Breast epithelium (tissue), 4 donors: ENCODE measurements at regions not wholly inside any gene's neighbourhood (a gene's known extent, or its start where the extent isn't known, plus 50 kb on each side); places are given as distances from the start of the nearest gene placed in this dataset.

Source experiments
- DNase-seq, 2 donors: peaks; one replicate each; pipeline ENCODE4 v3.0.0-alpha.2; 2019; ENCODE audit warnings: low spot score in 2 of 2
- H3K27ac ChIP-seq, 2 donors: fragments of 200-600 bp; sonication (generic) in 1 of 2; one replicate each; pipeline ENCODE4 v1.5.1; 2016 to 2019; ENCODE audit warnings: mild to moderate bottlenecking in 1 of 2
- H3K27me3 ChIP-seq, 2 donors: fragments of 200-600 bp; sonication (generic) in 1 of 2; one replicate each; pipeline versions ENCODE4 v1.5.1 to v1.6.0; 2017 to 2019; ENCODE audit warnings: control low read depth in 1 of 2, mild to moderate bottlenecking in 1 of 2
- H3K36me3 ChIP-seq: fragments of 200-600 bp; one replicate; pipeline ENCODE4 v1.5.1; 2019
- H3K4me1 ChIP-seq, 2 donors: fragments of 200-600 bp; sonication (generic); one replicate each; pipeline ENCODE4 v1.5.1; 2016 to 2019; ENCODE audit warnings: control low read depth in 1 of 2
- H3K4me3 ChIP-seq, 3 donors: fragments of 200-600 bp; sonication (generic); 1 replicate in 2 of 3; 2 replicates in 1 of 3; pipeline ENCODE4 v1.5.1; 2016 to 2019; ENCODE audit warnings: mild to moderate bottlenecking in 3 of 3, moderate library complexity in 2 of 3
- H3K9me3 ChIP-seq, 2 donors: fragments of 200-600 bp; sonication (generic) in 1 of 2; one replicate each; pipeline ENCODE4 v1.5.1; 2016 to 2019; ENCODE audit warnings: control low read depth in 1 of 2
- POLR2A ChIP-seq: fragments of 450-650 bp; IDR thresholded peaks from one replicate; pipeline ENCODE4 v1.6.1; 2016; ENCODE audit warnings: antibody characterized with exemption, mild to moderate bottlenecking, moderate library complexity
- POLR2AphosphoS5 ChIP-seq, 3 donors: sonication (generic); formaldehyde crosslinking; IDR thresholded peaks; one replicate each; pipeline ENCODE4 v1.6.1; 2017; ENCODE audit warnings: antibody characterized with exemption in 3 of 3
- intact Hi-C: fragments of 100-400 bp; cut with DNase I; formaldehyde crosslinking; loops from one replicate; pipeline ENCODE4 v1.15.1; 2023; ENCODE audit warnings: low total_unique reads
- TF ChIP-seq, protein P1 (sequence below), 3 donors: fragments of 450-650 bp; IDR thresholded peaks; one replicate each; pipeline ENCODE4 v1.5.1; 2016 to 2017; ENCODE audit warnings: antibody characterized with exemption in 3 of 3, mild to moderate bottlenecking in 3 of 3, moderate library complexity in 3 of 3

DNA sequence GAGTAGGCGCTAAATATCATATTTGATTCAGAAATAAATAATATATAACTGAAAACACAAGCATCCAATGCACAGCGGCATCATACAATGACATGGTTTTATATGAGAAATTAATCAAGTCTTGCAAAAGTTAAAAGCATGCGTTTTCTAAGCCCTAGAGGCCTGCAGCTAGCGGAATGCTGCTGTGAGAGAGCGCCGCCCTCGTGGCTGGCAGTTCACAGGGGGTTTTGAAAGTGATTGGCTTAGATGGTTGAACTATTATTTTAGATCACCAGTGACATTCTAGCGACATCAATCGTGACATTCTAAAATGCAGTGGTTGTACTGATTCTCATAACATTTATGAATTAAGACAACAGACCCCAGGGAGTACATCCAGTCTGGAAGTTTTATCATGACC, 235.2 kb upstream of the MGMT start:
- H3K4me3 ChIP-seq: no peak overlapping the region
- no peaks in the 10 kb centered on the region for H3K9me3 ChIP-seq
- no peak overlapping the region for H3K27ac ChIP-seq
- no peak for DNase-seq
- intact Hi-C loops: no loop called here
- no peaks in the 10 kb centered on the region for H3K27me3 ChIP-seq
- H3K4me1 ChIP-seq: no peaks in the 10 kb centered on the region
- H3K36me3 ChIP-seq: no peaks in the 10 kb centered on the region
- TF ChIP-seq, protein P1, sequence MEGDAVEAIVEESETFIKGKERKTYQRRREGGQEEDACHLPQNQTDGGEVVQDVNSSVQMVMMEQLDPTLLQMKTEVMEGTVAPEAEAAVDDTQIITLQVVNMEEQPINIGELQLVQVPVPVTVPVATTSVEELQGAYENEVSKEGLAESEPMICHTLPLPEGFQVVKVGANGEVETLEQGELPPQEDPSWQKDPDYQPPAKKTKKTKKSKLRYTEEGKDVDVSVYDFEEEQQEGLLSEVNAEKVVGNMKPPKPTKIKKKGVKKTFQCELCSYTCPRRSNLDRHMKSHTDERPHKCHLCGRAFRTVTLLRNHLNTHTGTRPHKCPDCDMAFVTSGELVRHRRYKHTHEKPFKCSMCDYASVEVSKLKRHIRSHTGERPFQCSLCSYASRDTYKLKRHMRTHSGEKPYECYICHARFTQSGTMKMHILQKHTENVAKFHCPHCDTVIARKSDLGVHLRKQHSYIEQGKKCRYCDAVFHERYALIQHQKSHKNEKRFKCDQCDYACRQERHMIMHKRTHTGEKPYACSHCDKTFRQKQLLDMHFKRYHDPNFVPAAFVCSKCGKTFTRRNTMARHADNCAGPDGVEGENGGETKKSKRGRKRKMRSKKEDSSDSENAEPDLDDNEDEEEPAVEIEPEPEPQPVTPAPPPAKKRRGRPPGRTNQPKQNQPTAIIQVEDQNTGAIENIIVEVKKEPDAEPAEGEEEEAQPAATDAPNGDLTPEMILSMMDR (IDR thresholded peaks at IDR 0.05): no peak
- TF ChIP-seq POLR2A: no peak
- no peak for TF ChIP-seq POLR2AphosphoS5 (IDR thresholded peaks at IDR 0.05)

DNA sequence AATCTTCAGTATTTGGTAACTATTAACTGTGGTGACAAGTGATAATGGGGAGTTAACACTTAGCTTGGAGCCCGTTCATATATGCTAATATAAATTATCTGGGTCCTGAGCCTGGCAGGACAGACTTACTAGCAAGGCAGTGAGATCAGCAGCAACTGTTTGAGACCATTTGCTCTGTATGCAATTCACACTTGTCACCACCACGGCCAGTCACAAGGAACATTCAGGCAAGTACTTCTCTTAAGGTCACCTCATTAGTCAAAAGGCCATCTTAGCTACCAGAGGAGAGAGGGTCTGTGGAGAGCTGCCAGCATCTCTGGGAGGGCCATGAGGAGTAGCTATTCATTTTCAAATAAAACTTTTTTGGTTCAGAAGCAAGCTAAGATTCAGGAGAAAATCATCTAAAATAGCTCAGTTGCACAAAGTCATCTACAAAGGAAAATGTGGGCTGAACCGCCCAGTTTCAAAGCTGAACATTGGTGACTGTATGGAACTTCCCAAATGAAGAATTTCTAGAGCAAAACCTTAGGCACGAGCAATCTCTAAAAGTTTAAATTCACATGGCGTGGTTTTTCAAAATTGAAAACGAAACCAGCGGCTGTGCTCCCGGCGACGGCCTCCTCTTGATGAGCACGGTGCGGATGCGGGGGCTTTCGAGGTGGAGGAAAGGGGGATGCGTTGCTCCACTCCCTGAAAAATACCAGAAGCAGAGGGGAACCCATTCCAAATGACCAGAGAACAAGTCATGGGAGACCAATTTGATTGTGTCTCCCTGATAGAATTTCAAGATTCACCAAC, 233.5 kb upstream of the MGMT start:
- H3K4me3 ChIP-seq: no peak overlapping the region
- H3K9me3 ChIP-seq: no peaks in the 10 kb centered on the region
- no peak overlapping the region for H3K27ac ChIP-seq
- no peaks in the 10 kb centered on the region for H3K4me1 ChIP-seq
- TF ChIP-seq, protein P1 (IDR thresholded peaks at IDR 0.05): no peak
- no peak for TF ChIP-seq POLR2AphosphoS5 (IDR thresholded peaks at IDR 0.05)
- no peak for TF ChIP-seq POLR2A
- intact Hi-C loops: no loop called here
- no peaks in the 10 kb centered on the region for H3K27me3 ChIP-seq
- no peak for DNase-seq
- no peaks in the 10 kb centered on the region for H3K36me3 ChIP-seq

DNA sequence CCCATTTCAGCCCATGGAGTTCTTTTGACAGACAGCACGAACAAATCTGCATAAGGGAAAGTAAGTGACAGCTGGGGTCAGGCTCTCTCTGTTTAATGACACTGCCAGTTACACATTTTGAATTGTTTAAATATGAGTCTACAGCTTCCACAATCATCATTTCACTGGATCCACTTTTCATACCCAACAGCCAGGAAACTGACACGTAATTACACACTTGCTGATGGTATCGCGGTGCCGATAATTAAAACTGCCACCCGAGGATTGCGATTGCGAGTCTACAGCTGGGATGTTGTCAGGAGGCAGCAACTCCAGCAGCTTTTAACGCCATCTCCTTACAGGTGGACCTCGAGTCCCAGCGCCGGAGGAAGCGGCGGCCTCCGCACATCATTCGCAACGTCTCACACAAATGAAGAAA, 230.8 kb upstream of the MGMT start:
- H3K27ac ChIP-seq: no peak overlapping the region
- no peaks in the 10 kb centered on the region for H3K4me1 ChIP-seq
- no peaks in the 10 kb centered on the region for H3K27me3 ChIP-seq
- no peaks in the 10 kb centered on the region for H3K36me3 ChIP-seq
- intact Hi-C loops: no loop called here
- no peak for DNase-seq
- no peak overlapping the region for H3K4me3 ChIP-seq
- H3K9me3 ChIP-seq: no peaks in the 10 kb centered on the region
- TF ChIP-seq POLR2A (no peak), POLR2AphosphoS5 (IDR thresholded peaks at IDR 0.05) (no peak)
- TF ChIP-seq, protein P1 (IDR thresholded peaks at IDR 0.05): no peak

DNA sequence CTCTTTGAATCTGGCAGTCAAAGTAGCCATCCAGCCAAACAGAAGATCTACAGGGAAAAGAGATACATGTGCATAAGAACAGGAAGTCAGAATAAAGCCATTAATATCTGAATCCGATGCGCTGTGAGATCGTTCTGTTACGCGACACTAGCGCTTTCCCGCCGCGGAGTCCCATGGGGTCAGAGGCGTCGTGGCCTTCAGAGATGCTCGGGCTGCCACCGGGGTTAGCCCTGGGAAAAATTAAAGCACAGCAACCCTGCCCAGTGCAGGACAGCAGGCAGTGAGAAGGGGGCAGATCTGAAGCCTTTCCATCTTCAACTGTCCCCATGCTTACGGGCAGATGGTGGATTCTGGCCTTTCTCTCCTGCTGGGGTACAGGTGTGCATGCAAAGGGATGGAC, 225.6 kb upstream of the MGMT start:
- Histone ChIP-seq H3K27me3 (no peaks in the 10 kb centered on the region), H3K9me3 (no peaks in the 10 kb centered on the region), H3K27ac (no peak overlapping the region), H3K4me1 (no peaks in the 10 kb centered on the region), H3K4me3 (no peak overlapping the region), H3K36me3 (no peaks in the 10 kb centered on the region)
- TF ChIP-seq, protein P1 (IDR thresholded peaks at IDR 0.05): no peak
- TF ChIP-seq POLR2A: no peak
- TF ChIP-seq POLR2AphosphoS5 (IDR thresholded peaks at IDR 0.05): no peak
- no peak for DNase-seq
- intact Hi-C loops: no loop called here

DNA sequence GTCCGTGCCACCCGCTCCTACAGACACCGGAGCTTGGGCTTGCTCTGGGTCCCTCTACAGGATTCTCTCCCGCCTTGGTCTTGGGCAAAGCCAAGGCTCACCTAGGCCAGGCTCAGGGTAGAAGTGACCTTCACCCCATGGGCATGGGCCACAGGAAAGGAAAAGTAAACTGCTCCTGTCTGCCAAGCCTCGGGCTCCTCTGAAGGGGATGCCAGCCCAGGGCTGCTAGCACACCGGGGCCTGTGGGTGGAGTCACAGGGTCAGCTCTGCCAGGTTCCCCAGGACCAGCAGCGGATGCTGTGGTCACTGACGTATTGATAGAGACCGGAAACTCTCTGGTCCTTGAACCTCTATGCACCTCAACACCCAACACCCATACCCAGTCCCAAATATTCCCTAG, 222.7 kb upstream of the MGMT start:
- TF ChIP-seq POLR2AphosphoS5 (IDR thresholded peaks at IDR 0.05) (no peak), POLR2A (no peak)
- TF ChIP-seq, protein P1 (IDR thresholded peaks at IDR 0.05): no peak

More for the DNA sequence above, 222.7 kb upstream of the MGMT start:
- intact Hi-C loops: no loop called here
- no peaks in the 10 kb centered on the region for H3K27me3 ChIP-seq
- H3K4me3 ChIP-seq: no peak overlapping the region
- no peak for DNase-seq
- no peaks in the 10 kb centered on the region for H3K9me3 ChIP-seq
- H3K36me3 ChIP-seq: no peaks in the 10 kb centered on the region
- H3K4me1 ChIP-seq: no peaks in the 10 kb centered on the region
- H3K27ac ChIP-seq: no peak overlapping the region
